ENCODE measurements at regions not wholly inside any gene's neighbourhood (a gene's known extent, or its start where the extent isn't known, plus 50 kb on each side); places are given as distances from the start of the nearest gene placed in this dataset.
"Not testable (repeated sequence)": the region's sequence is repeated elsewhere in the genome, so short reads cannot be mapped to it uniquely, and the experiment has no call there.

GRCh38 chr19:28655054-28655453 is 557.9 kb downstream of the UQCRFS1 start:
- DNase-seq: no peak

- no peak for DNase-seq
Observed at GRCh38 chr19:28652765-28653164, 560.2 kb downstream of the UQCRFS1 start.

- DNase-seq: no peak
Observed at GRCh38 chr19:28646629-28647028, 566.3 kb downstream of the UQCRFS1 start.

GRCh38 chr19:28644169-28644775 is 568.7 kb downstream of the UQCRFS1 start:
- DNase-seq: no peak

- no peak for DNase-seq
Observed at GRCh38 chr19:28642787-28643683, 569.9 kb downstream of the UQCRFS1 start.

GRCh38 chr19:28641395-28641794 is 571.6 kb downstream of the UQCRFS1 start:
- DNase-seq: no peak

- no peak for DNase-seq
Observed at GRCh38 chr19:28640506-28640905, 572.4 kb downstream of the UQCRFS1 start.

GRCh38 chr19:28638445-28638844 is 574.5 kb downstream of the UQCRFS1 start:
- DNase-seq: no peak

- DNase-seq: no peak
Observed at GRCh38 chr19:28636706-28637105, 576.2 kb downstream of the UQCRFS1 start.

- no peak for DNase-seq
Observed at GRCh38 chr19:28636016-28636629, 576.8 kb downstream of the UQCRFS1 start.

- DNase-seq: no peak
Observed at GRCh38 chr19:28634837-28635236, 578.1 kb downstream of the UQCRFS1 start.

- DNase-seq: no peak
Observed at GRCh38 chr19:28634019-28634328, 579.0 kb downstream of the UQCRFS1 start.

- peak; percentile 25 to 63 for DNase-seq
Observed at GRCh38 chr19:28633319-28634018, 579.5 kb downstream of the UQCRFS1 start.

- DNase-seq: no peak
Observed at GRCh38 chr19:28632371-28633080, 580.4 kb downstream of the UQCRFS1 start.

GRCh38 chr19:28631961-28632360 is 581.0 kb downstream of the UQCRFS1 start:
- no peak for DNase-seq

- no peak for DNase-seq
Observed at GRCh38 chr19:28627669-28628068, 585.3 kb downstream of the UQCRFS1 start.

- not testable (repeated sequence) for DNase-seq
Observed at GRCh38 chr19:28626407-28626806, 586.5 kb downstream of the UQCRFS1 start.

GRCh38 chr19:28619816-28620429 is 593.0 kb downstream of the UQCRFS1 start:
- no peak for DNase-seq

GRCh38 chr19:28618504-28618903 is 594.4 kb downstream of the UQCRFS1 start:
- DNase-seq: no peak

GRCh38 chr19:28615966-28616365 is 597.0 kb downstream of the UQCRFS1 start:
- DNase-seq: no peak

- DNase-seq: no peak
Observed at GRCh38 chr19:28615546-28615916, 597.4 kb downstream of the UQCRFS1 start.
